IMR-90 (cell line): ENCODE measurements at regions not wholly inside any gene's neighbourhood (a gene's known extent, or its start where the extent isn't known, plus 50 kb on each side); places are given as distances from the start of the nearest gene placed in this dataset.

Source experiments
- ATAC-seq: fragments of 200-7000 bp; cut with Tn5 transposase; 2 replicates; pipeline ENCODE4 v1.9.1; 2020; ENCODE audit warnings: low read depth, mild to moderate bottlenecking, moderate library complexity
- BruUV-seq: library from RNA; stranded (reverse); fragments of 400-500 nt; replicated peaks from 2 replicates; lab custom pipeline; 2021; lab: Mats Ljungman, UMichigan
- CTCF ChIA-PET: fragments of 300-600 bp; formaldehyde crosslinking; extraction: SDS; loops from one replicate; lab custom pipeline; 2021; ENCODE audit warnings: antibody characterized with exemption; lab: Yijun Ruan, JAX
- POLR2A ChIA-PET: fragments of 300-600 bp; sonication (Branson Sonifier 250); formaldehyde crosslinking; loops from one replicate; lab custom pipeline; 2022; ENCODE audit warnings: antibody characterized with exemption; ENCODE audit not compliant: unreplicated experiment; lab: Charles Lee
- DNase-seq: peaks from one replicate; pipeline ENCODE4 v3.0.0; 2013
- H2AFZ ChIP-seq: replicated peaks from 2 replicates; pipeline ENCODE3; 2013; ENCODE audit warnings: low read length, mild to moderate bottlenecking; ENCODE audit not compliant: poor library complexity
- H2AK5ac ChIP-seq: 2 replicates; pipeline ENCODE4 v1.6.1; 2013; ENCODE audit warnings: low read depth, low read length, inconsistent platforms
- H2AK9ac ChIP-seq: replicated peaks from 2 replicates; pipeline ENCODE3; 2013; ENCODE audit warnings: mild to moderate bottlenecking, low read depth, low read length, moderate library complexity; ENCODE audit not compliant: poor library complexity
- H2BK120ac ChIP-seq: 2 replicates; pipeline ENCODE4 v1.6.1; 2013; ENCODE audit warnings: low read depth, low read length, inconsistent platforms
- H2BK15ac ChIP-seq: 3 replicates; pipeline ENCODE4 v1.6.1; 2013; ENCODE audit warnings: low read depth, low read length, inconsistent platforms
- H2BK20ac ChIP-seq: 2 replicates; pipeline ENCODE4 v1.6.1; 2013; ENCODE audit warnings: low read depth, mild to moderate bottlenecking, inconsistent platforms, low read length, moderate library complexity
- H2BK5ac ChIP-seq: 2 replicates; pipeline ENCODE4 v1.6.1; 2013; ENCODE audit warnings: mild to moderate bottlenecking, low read depth, low read length, inconsistent platforms; ENCODE audit not compliant: poor library complexity, severe bottlenecking
- H3K14ac ChIP-seq: replicated peaks from 2 replicates; pipeline ENCODE4 v1.6.1; 2013; ENCODE audit warnings: low read depth, low read length, inconsistent platforms
- H3K18ac ChIP-seq: 2 replicates; pipeline ENCODE4 v1.6.1; 2013; ENCODE audit warnings: low read depth, low read length, control low read depth
- H3K23ac ChIP-seq: 2 replicates; pipeline ENCODE4 v1.6.1; 2013; ENCODE audit warnings: low read depth, low read length, inconsistent platforms
- H3K27ac ChIP-seq: 2 replicates; pipeline ENCODE4 v1.5.1; 2013; ENCODE audit warnings: mild to moderate bottlenecking, control low read depth, low read length; ENCODE audit not compliant: insufficient read depth
- H3K27me3 ChIP-seq: 2 replicates; pipeline ENCODE4 v1.6.1; 2013; ENCODE audit warnings: low read length; ENCODE audit not compliant: control insufficient read depth, insufficient read depth
- H3K36me3 ChIP-seq: 2 replicates; pipeline ENCODE4 v1.6.1; 2013; ENCODE audit warnings: low read length, mixed read lengths; ENCODE audit not compliant: control insufficient read depth, insufficient read depth
- H3K4ac ChIP-seq: 2 replicates; pipeline ENCODE4 v1.6.1; 2013; ENCODE audit warnings: low read depth, low read length, inconsistent platforms
- H3K4me1 ChIP-seq: 2 replicates; pipeline ENCODE4 v1.6.1; 2013; ENCODE audit warnings: low read length, mixed read lengths; ENCODE audit not compliant: control insufficient read depth, insufficient read depth
- H3K4me2 ChIP-seq: 2 replicates; pipeline ENCODE4 v1.6.1; 2013; ENCODE audit warnings: low read depth, mild to moderate bottlenecking, control low read depth, low read length, moderate library complexity
- H3K4me3 ChIP-seq: 2 replicates; pipeline ENCODE4 v1.5.1; 2013; ENCODE audit warnings: low read depth, mild to moderate bottlenecking, control low read depth, low read length, moderate library complexity; ENCODE audit not compliant: insufficient read depth
- H3K56ac ChIP-seq: 2 replicates; pipeline ENCODE4 v1.6.1; 2013; ENCODE audit warnings: low read length, inconsistent platforms; ENCODE audit not compliant: insufficient read depth; ENCODE audit errors: extremely low read depth
- H3K79me1 ChIP-seq, 2 experiments: 2 replicates each; pipeline ENCODE4 v1.6.1; 2013; ENCODE audit warnings: low read length in 2 of 2, inconsistent platforms in 1 of 2, low read depth in 1 of 2
- H3K9ac ChIP-seq: 2 replicates; pipeline ENCODE4 v1.6.1; 2013; ENCODE audit warnings: low read depth, low read length, control low read depth
- H3K9me1 ChIP-seq: 2 replicates; pipeline ENCODE4 v1.6.1; 2013; ENCODE audit warnings: low read length, inconsistent platforms; ENCODE audit not compliant: insufficient read depth
- H3K9me3 ChIP-seq: 2 replicates; pipeline ENCODE4 v1.6.1; 2013; ENCODE audit warnings: low read length; ENCODE audit not compliant: control insufficient read depth, insufficient read depth
- H4K20me1 ChIP-seq: 2 replicates; pipeline ENCODE4 v1.6.1; 2013; ENCODE audit warnings: low read length, inconsistent platforms; ENCODE audit not compliant: insufficient read depth
- H4K5ac ChIP-seq: 2 replicates; pipeline ENCODE4 v1.6.1; 2013; ENCODE audit warnings: mild to moderate bottlenecking, low read depth, low read length, control low read depth
- H4K8ac ChIP-seq, 2 experiments: 2 replicates each; pipeline ENCODE4 v1.6.1; 2013; ENCODE audit warnings: low read depth in 2 of 2, low read length in 2 of 2, control low read depth in 1 of 2, inconsistent platforms in 1 of 2
- H4K91ac ChIP-seq: 2 replicates; pipeline ENCODE4 v1.6.1; 2013; ENCODE audit warnings: low read depth, low read length, inconsistent platforms; ENCODE audit not compliant: insufficient read depth
- BHLHE40 ChIP-seq: fragments of 150-350 bp; IDR thresholded peaks from 2 replicates; pipeline ENCODE4 v1.6.1; 2016; ENCODE audit warnings: mild to moderate bottlenecking, low read depth, low read length
- CEBPB ChIP-seq: IDR thresholded peaks from 2 replicates; pipeline ENCODE4 v1.6.1; 2012; ENCODE audit warnings: low read depth, low read length, improper control_type of control experiment
- CHD1 ChIP-seq: IDR thresholded peaks from 2 replicates; pipeline ENCODE4 v1.6.1; 2012; ENCODE audit warnings: low read depth, low read length, improper control_type of control experiment
- CTCF ChIP-seq: conservative IDR thresholded peaks from 2 replicates; pipeline ENCODE4 v1.5.1; 2012; ENCODE audit warnings: mild to moderate bottlenecking, low read depth, low read length, improper control_type of control experiment
- ELK1 ChIP-seq: fragments of 150-350 bp; IDR thresholded peaks from 2 replicates; pipeline ENCODE4 v1.6.1; 2016; ENCODE audit warnings: low read depth, mild to moderate bottlenecking, low read length, moderate library complexity, borderline replicate concordance
- FOS ChIP-seq: fragments of 150-350 bp; IDR thresholded peaks from 2 replicates; pipeline ENCODE4 v1.6.1; 2016; ENCODE audit warnings: low read depth, low read length
- MXI1 ChIP-seq: IDR thresholded peaks from 2 replicates; pipeline ENCODE4 v1.6.1; 2012; ENCODE audit warnings: low read depth, mild to moderate bottlenecking, low read length, moderate library complexity, borderline replicate concordance
- NFE2L2 ChIP-seq: fragments of 150-350 bp; IDR thresholded peaks from 2 replicates; pipeline ENCODE4 v1.6.1; 2016; ENCODE audit warnings: low read depth, mild to moderate bottlenecking, low read length
- RCOR1 ChIP-seq: IDR thresholded peaks from 2 replicates; pipeline ENCODE4 v1.6.1; 2012; ENCODE audit warnings: mild to moderate bottlenecking, low read length, improper control_type of control experiment; ENCODE audit not compliant: insufficient replicate concordance
- RFX5 ChIP-seq: IDR thresholded peaks from 2 replicates; pipeline ENCODE4 v1.8.0; 2012; ENCODE audit warnings: low read depth, mild to moderate bottlenecking, low read length, moderate library complexity
- SMC3 ChIP-seq: fragments of 150-350 bp; IDR thresholded peaks from 2 replicates; pipeline ENCODE4 v1.6.1; 2016; ENCODE audit warnings: low read depth, mild to moderate bottlenecking, antibody characterized with exemption, low read length, moderate library complexity
- USF2 ChIP-seq: fragments of 150-350 bp; IDR thresholded peaks from 2 replicates; pipeline ENCODE4 v1.6.1; 2017; ENCODE audit warnings: mild to moderate bottlenecking, antibody characterized with exemption, low read length, low read depth
- dilution Hi-C: fragments of 300-500 bp; cut with HindIII; formaldehyde crosslinking; loops from one replicate; pipeline ENCODE4 v1.14.3; 2018; ENCODE audit warnings: low sequenced_read_pairs; ENCODE audit not compliant: unreplicated experiment
- in situ Hi-C: fragments of 300-500 bp; cut with MboI; formaldehyde crosslinking; loops from 3 replicates; pipeline ENCODE4 v1.14.3; 2019; ENCODE audit warnings: low sequenced_read_pairs, inconsistent platforms, mixed read lengths
- intact Hi-C: fragments of 100-400 bp; cut with micrococcal nuclease; formaldehyde crosslinking; loops from 2 replicates; pipeline ENCODE4 v1.10.0; 2022

GRCh38 chr15:94606286-94606685 lies 374.9 kb downstream of the MCTP2 start:
- H3K27ac ChIP-seq = no peak overlapping the region
- no peak overlapping the region for H3K56ac ChIP-seq
- no peaks in the 10 kb centered on the region for H4K20me1 ChIP-seq
- TF ChIP-seq NFE2L2 = no peak
- TF ChIP-seq BHLHE40 = no peak
- TF ChIP-seq USF2 = no peak
- no peak for TF ChIP-seq MXI1
- no peak for TF ChIP-seq CTCF
- no peak for TF ChIP-seq SMC3
- no peak for TF ChIP-seq CEBPB
- no peak for TF ChIP-seq RFX5
- no peak for TF ChIP-seq RCOR1
- TF ChIP-seq CHD1 = no peak
- no peak for TF ChIP-seq ELK1
- no peak for TF ChIP-seq FOS
- H2AFZ ChIP-seq = no peak overlapping the region
- H2BK5ac ChIP-seq = no peak overlapping the region
- H3K27me3 ChIP-seq = no peaks in the 10 kb centered on the region
- no peaks in the 10 kb centered on the region for H3K79me1 ChIP-seq
- H2BK20ac ChIP-seq = no peak overlapping the region
- H3K14ac ChIP-seq = no peak overlapping the region
- H3K4ac ChIP-seq = no peak overlapping the region
- ChIA-PET CTCF (no interaction called here), POLR2A (no interaction called here)
- H2BK15ac ChIP-seq = no peak overlapping the region
- H2BK120ac ChIP-seq = no peak overlapping the region
- H3K9me1 ChIP-seq = no peaks in the 10 kb centered on the region
- no peak overlapping the region for H2AK9ac ChIP-seq
- H3K4me2 ChIP-seq = no peak overlapping the region
- no peak overlapping the region for H2AK5ac ChIP-seq
- no peak overlapping the region for H3K4me3 ChIP-seq
- intact Hi-C loops = no loop called here
- in situ Hi-C loops = no loop called here
- no TSS peak for BruUV-seq
- no peak overlapping the region for H3K18ac ChIP-seq
- no peak overlapping the region for H3K9ac ChIP-seq
- H4K5ac ChIP-seq = no peak overlapping the region
- DNase-seq (no peak), ATAC-seq (no peak)
- dilution Hi-C loops = no loop called here
- peaks cover 11% of the 10 kb centered on the region for H3K9me3 ChIP-seq
- no peaks in the 10 kb centered on the region for H3K36me3 ChIP-seq
- H4K91ac ChIP-seq = no peak overlapping the region
- no peaks in the 10 kb centered on the region for H3K4me1 ChIP-seq
- no peak overlapping the region for H4K8ac ChIP-seq
- H3K23ac ChIP-seq = no peak overlapping the region
